BJ (cell line): ENCODE measurements at regions not wholly inside any gene's neighbourhood (a gene's known extent, or its start where the extent isn't known, plus 50 kb on each side); places are given as distances from the start of the nearest gene placed in this dataset.

ENCODE experiments used
- CTCF ChIA-PET: fragments of 350-600 bp; formaldehyde crosslinking; extraction: SDS; loops from one replicate; lab custom pipeline; 2021; ENCODE audit warnings: antibody characterized with exemption, inconsistent platforms; lab: Yijun Ruan, JAX
- POLR2A ChIA-PET: fragments of 300-600 bp; sonication (Branson Sonifier 250); formaldehyde crosslinking; extraction: SDS; loops from one replicate; lab custom pipeline; 2021; ENCODE audit warnings: antibody characterized with exemption; lab: Charles Lee
- DNase-seq: peaks from one replicate; pipeline ENCODE4 v3.0.0-alpha.2; 2011; ENCODE audit warnings: low read depth
- H3K27me3 ChIP-seq: 2 replicates; pipeline ENCODE4 v1.6.0; 2011; ENCODE audit warnings: low read length; ENCODE audit not compliant: control insufficient read depth, insufficient read depth
- H3K36me3 ChIP-seq: 2 replicates; pipeline ENCODE4 v1.5.1; 2011; ENCODE audit warnings: low read length; ENCODE audit not compliant: control insufficient read depth, insufficient read depth
- H3K4me3 ChIP-seq: 2 replicates; pipeline ENCODE4 v1.5.1; 2011; ENCODE audit warnings: low read depth, mild to moderate bottlenecking, control low read depth, low read length
- TF ChIP-seq, protein P1 (sequence below): IDR thresholded peaks from 2 replicates; pipeline ENCODE4 v1.5.1; 2011; ENCODE audit warnings: low read depth, mild to moderate bottlenecking, control low read depth, inconsistent platforms, low read length, moderate library complexity; ENCODE audit not compliant: insufficient read depth

DNA sequence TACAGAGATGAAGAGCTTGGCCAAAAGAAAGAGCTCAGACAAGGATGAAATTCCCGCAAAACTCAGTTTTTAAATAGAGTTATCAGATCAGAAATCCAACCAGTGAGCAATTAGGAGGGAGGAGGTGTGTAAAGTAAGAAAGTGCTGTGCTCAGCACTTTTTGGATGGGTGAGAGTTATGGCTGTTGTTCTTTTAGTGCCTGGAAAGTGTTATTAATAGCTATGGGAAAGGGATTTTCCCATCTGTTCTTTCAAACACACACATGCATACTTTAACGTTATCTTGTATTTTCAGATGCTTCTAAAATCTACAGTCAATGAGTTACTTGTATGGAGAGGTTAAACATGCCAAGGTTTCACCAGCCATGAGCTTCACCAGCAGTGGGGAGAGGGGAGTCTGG lies 107.3 kb upstream of the TMEM72 start:
- ChIA-PET CTCF (interaction anchor here (0.7 kb wide), 1 partner anchor 19 kb away, joined by 3 read pairs; no protein-coding TSS in a partner anchor), POLR2A (no interaction called here)
- TF ChIP-seq, protein P1, sequence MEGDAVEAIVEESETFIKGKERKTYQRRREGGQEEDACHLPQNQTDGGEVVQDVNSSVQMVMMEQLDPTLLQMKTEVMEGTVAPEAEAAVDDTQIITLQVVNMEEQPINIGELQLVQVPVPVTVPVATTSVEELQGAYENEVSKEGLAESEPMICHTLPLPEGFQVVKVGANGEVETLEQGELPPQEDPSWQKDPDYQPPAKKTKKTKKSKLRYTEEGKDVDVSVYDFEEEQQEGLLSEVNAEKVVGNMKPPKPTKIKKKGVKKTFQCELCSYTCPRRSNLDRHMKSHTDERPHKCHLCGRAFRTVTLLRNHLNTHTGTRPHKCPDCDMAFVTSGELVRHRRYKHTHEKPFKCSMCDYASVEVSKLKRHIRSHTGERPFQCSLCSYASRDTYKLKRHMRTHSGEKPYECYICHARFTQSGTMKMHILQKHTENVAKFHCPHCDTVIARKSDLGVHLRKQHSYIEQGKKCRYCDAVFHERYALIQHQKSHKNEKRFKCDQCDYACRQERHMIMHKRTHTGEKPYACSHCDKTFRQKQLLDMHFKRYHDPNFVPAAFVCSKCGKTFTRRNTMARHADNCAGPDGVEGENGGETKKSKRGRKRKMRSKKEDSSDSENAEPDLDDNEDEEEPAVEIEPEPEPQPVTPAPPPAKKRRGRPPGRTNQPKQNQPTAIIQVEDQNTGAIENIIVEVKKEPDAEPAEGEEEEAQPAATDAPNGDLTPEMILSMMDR: no peak
- no peaks in the 10 kb centered on the region for H3K27me3 ChIP-seq
- no peak for DNase-seq
- H3K4me3 ChIP-seq: no peak overlapping the region
- H3K36me3 ChIP-seq: no peaks in the 10 kb centered on the region

DNA sequence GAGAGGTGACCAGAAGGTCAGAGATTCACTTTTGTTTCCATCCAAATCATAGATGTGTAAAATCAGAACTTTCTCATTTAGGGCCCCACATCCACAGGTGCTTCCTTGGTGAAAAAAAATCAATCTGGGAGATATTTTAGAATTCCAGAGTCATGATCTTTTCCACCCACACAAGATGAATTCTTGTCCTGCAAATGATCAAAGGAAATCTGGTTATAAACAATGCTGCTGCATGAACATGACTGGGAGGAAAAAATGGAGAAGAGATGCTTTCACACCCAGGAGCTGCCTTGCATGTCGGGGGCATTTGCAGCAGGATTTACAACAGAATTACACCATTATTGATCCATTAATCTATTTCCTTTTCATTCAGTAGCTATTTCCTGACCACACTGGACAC lies 106.5 kb upstream of the TMEM72 start:
- POLR2A ChIA-PET: no interaction called here
- TF ChIP-seq, protein P1: no peak
- Histone ChIP-seq H3K4me3 (no peak overlapping the region), H3K36me3 (no peaks in the 10 kb centered on the region), H3K27me3 (no peaks in the 10 kb centered on the region)
- CTCF ChIA-PET: no interaction called here
- no peak for DNase-seq

DNA sequence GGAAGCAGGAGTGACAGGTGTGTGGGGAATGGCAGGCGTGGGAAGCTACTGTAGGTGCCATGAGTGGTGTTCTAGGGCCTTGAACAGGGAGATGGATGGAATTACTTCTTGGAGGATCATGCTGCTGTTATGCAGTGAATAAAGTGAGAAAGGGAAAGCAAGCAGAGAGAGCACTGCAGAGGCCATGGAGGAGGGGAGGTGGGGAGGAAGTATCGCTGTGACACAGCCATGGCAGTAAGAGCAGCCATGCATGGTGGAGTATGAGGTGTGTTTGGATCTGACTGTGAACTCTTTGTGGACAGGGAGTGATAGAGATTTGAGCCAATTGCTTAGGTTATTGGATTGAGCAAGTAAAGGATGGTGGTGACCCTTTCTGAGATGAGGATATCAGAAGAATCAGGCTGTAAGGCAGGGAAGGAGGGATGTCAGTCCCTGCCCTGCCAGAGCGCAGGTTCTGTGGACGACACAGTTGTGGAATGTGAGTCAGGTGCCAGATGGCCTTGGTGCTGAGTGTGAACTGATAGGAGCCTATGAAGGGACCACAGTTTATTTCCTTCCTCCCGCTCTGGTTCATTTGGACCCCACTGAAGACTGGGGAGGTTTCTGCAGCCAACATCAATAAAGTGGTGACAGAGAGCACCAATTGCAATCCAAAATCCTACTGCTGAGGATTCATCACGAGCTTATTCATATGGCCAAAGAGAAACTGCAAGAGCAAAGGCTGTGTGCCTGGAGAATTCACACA lies 105.5 kb upstream of the TMEM72 start:
- H3K36me3 ChIP-seq: no peaks in the 10 kb centered on the region
- TF ChIP-seq, protein P1: no peak
- no peak for DNase-seq
- CTCF ChIA-PET: no interaction called here
- POLR2A ChIA-PET: no interaction called here
- no peaks in the 10 kb centered on the region for H3K27me3 ChIP-seq
- H3K4me3 ChIP-seq: no peak overlapping the region

DNA sequence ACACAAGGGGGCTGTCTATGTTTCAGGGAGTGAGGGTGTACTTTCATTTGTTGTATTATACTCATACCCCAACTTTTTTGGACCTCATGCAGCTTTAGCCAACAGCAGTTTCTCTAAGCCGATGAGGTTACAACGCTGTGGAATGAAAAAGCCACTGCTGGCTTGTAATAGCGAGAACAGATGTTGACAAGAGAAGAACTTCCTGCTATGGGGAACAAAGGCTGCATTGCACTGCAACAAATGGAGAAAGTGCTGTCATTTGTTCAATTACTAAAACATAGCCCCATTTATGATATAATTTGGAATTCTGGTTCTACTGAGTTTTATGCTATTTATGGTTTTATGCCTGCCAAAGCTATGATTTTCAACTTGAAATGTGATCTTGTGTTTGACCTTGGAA lies 104.2 kb upstream of the TMEM72 start:
- TF ChIP-seq, protein P1: no peak
- no peak for DNase-seq
- H3K36me3 ChIP-seq: no peaks in the 10 kb centered on the region
- CTCF ChIA-PET: interaction anchor here (1.7 kb wide), 1 partner anchor 8 kb away, joined by 4 read pairs; no protein-coding TSS in a partner anchor
- no peaks in the 10 kb centered on the region for H3K27me3 ChIP-seq
- POLR2A ChIA-PET: no interaction called here
- no peak overlapping the region for H3K4me3 ChIP-seq

DNA sequence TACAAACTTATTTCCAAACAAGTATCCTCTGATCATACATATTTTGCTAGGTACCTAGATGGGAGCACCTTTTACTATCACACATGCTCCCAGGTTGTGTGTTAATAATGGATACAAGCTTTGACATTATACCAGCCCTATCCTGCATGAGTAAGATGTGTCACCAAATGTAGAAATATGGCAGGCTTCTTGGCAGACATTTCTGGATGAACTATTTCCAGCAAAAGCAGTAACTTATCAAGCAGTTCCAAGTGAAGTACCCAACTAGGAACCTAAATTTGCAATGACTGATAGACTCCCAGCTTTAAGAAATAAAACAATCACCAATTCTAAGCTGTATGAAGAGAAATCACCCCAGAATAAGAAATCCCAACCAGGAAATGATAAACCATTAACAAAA lies 103.7 kb upstream of the TMEM72 start:
- no peak overlapping the region for H3K4me3 ChIP-seq
- no peaks in the 10 kb centered on the region for H3K36me3 ChIP-seq
- POLR2A ChIA-PET: interaction anchor here (0.8 kb wide), 1 partner anchor 132 kb away, joined by 3 read pairs; no protein-coding TSS in a partner anchor
- H3K27me3 ChIP-seq: no peaks in the 10 kb centered on the region
- TF ChIP-seq, protein P1: no peak
- CTCF ChIA-PET: interaction anchor here (1.7 kb wide), 1 partner anchor 9 kb away, joined by 4 read pairs; no protein-coding TSS in a partner anchor
- no peak for DNase-seq
